Mesenchymal stem cell (in vitro differentiated cells and primary cell): ENCODE measurements at regions not wholly inside any gene's neighbourhood (a gene's known extent, or its start where the extent isn't known, plus 50 kb on each side); places are given as distances from the start of the nearest gene placed in this dataset.

Experiments used
- DNase-seq: peaks from one replicate; pipeline ENCODE4 v3.0.0-alpha.2; 2013
- H2AFZ ChIP-seq: one replicate; pipeline ENCODE4 v1.6.1; 2013; ENCODE audit warnings: low read depth, mild to moderate bottlenecking, control low read depth, inconsistent platforms, low read length, moderate library complexity
- H2AK5ac ChIP-seq: 2 replicates; pipeline ENCODE4 v1.6.1; 2013; ENCODE audit warnings: low read length, moderate library complexity, mild to moderate bottlenecking, inconsistent platforms; ENCODE audit not compliant: severe bottlenecking
- H2BK120ac ChIP-seq: one replicate; pipeline ENCODE4 v1.6.1; 2013; ENCODE audit warnings: low read depth, mild to moderate bottlenecking, inconsistent platforms, low read length, moderate library complexity
- H2BK12ac ChIP-seq, 2 experiments: one replicate each; pipeline ENCODE4 v1.6.1; 2013; ENCODE audit warnings: inconsistent platforms in 2 of 2, low read length in 2 of 2, mild to moderate bottlenecking in 2 of 2, moderate library complexity in 2 of 2, control low read depth in 1 of 2
- H2BK15ac ChIP-seq: one replicate; pipeline ENCODE4 v1.6.1; 2013; ENCODE audit warnings: mild to moderate bottlenecking, low read depth, inconsistent platforms; ENCODE audit not compliant: poor library complexity, severe bottlenecking
- H2BK5ac ChIP-seq: 2 replicates; pipeline ENCODE4 v1.6.1; 2013; ENCODE audit warnings: low read depth, mild to moderate bottlenecking, low read length, control low read depth, inconsistent platforms; ENCODE audit not compliant: poor library complexity, severe bottlenecking
- H3K14ac ChIP-seq, 2 experiments: one replicate each; pipeline ENCODE4 v1.6.1; 2013; ENCODE audit warnings: inconsistent platforms in 2 of 2, low read length in 2 of 2, control low read depth in 1 of 2, mild to moderate bottlenecking in 1 of 2, moderate library complexity in 1 of 2
- H3K18ac ChIP-seq, 2 experiments: one replicate each; pipeline ENCODE4 v1.6.1; 2013; ENCODE audit warnings: inconsistent platforms in 2 of 2, low read length in 2 of 2, control low read depth in 1 of 2, low read depth in 1 of 2, mild to moderate bottlenecking in 1 of 2
- H3K23ac ChIP-seq, 2 experiments: one replicate each; pipeline ENCODE4 v1.6.1; 2013; ENCODE audit warnings: inconsistent platforms in 2 of 2, low read length in 2 of 2, mild to moderate bottlenecking in 2 of 2, moderate library complexity in 2 of 2, control low read depth in 1 of 2
- H3K27ac ChIP-seq: 2 replicates; pipeline ENCODE4 v1.5.1; 2013; ENCODE audit warnings: mild to moderate bottlenecking, moderate library complexity, low read length, control low read depth, inconsistent platforms; ENCODE audit not compliant: poor library complexity, severe bottlenecking
- H3K27me3 ChIP-seq, 2 experiments: 2 replicates each; pipeline versions ENCODE4 v1.6.1 to v1.7.0; 2013; ENCODE audit warnings: low read length in 2 of 2, mild to moderate bottlenecking in 2 of 2, moderate library complexity in 2 of 2, control low read depth in 1 of 2, inconsistent platforms in 1 of 2; ENCODE audit not compliant: control insufficient read depth in 1 of 2, insufficient read depth in 1 of 2
- H3K36me3 ChIP-seq, 2 experiments: 2 replicates each; pipeline versions ENCODE4 v1.6.1 to v1.7.0; 2013; ENCODE audit warnings: low read length in 2 of 2, control low read depth in 1 of 2, inconsistent platforms in 1 of 2, low read depth in 1 of 2, mild to moderate bottlenecking in 1 of 2; ENCODE audit not compliant: insufficient read depth in 2 of 2, control insufficient read depth in 1 of 2
- H3K4ac ChIP-seq, 2 experiments: one replicate each; pipeline ENCODE4 v1.6.1; 2013; ENCODE audit warnings: inconsistent platforms in 2 of 2, low read length in 2 of 2, mild to moderate bottlenecking in 2 of 2, moderate library complexity in 2 of 2, control low read depth in 1 of 2, low read depth in 1 of 2
- H3K4me1 ChIP-seq: 2 replicates; pipeline ENCODE4 v1.6.1; 2013; ENCODE audit warnings: low read depth, low read length, control low read depth; ENCODE audit not compliant: control insufficient read depth, insufficient read depth
- H3K4me2 ChIP-seq: 2 replicates; pipeline ENCODE4 v1.6.1; 2013; ENCODE audit warnings: low read length, mild to moderate bottlenecking, inconsistent platforms; ENCODE audit not compliant: poor library complexity, severe bottlenecking
- H3K4me3 ChIP-seq, 2 experiments: 2 replicates each; pipeline versions ENCODE4 v1.5.1 to v1.7.0; 2013; ENCODE audit warnings: low read length in 2 of 2, mild to moderate bottlenecking in 2 of 2, control low read depth in 1 of 2, low read depth in 1 of 2; ENCODE audit not compliant: insufficient read depth in 1 of 2
- H3K79me1 ChIP-seq: replicated peaks from 2 replicates; pipeline ENCODE4 v1.6.1; 2013; ENCODE audit warnings: mild to moderate bottlenecking, control low read depth, low read length, inconsistent platforms; ENCODE audit not compliant: poor library complexity, severe bottlenecking
- H3K9ac ChIP-seq: 2 replicates; pipeline ENCODE4 v1.7.0; 2013; ENCODE audit warnings: mild to moderate bottlenecking, low read length, moderate library complexity
- H3K9me3 ChIP-seq: 2 replicates; pipeline ENCODE4 v1.7.0; 2013; ENCODE audit warnings: mild to moderate bottlenecking, low read length; ENCODE audit not compliant: control insufficient read depth
- H4K8ac ChIP-seq: one replicate; pipeline ENCODE4 v1.6.1; 2013; ENCODE audit warnings: inconsistent platforms, mild to moderate bottlenecking, low read length, moderate library complexity
- H4K91ac ChIP-seq: one replicate; pipeline ENCODE4 v1.6.1; 2013; ENCODE audit warnings: mild to moderate bottlenecking, low read length, inconsistent platforms
- WGBS: methylation state at CpG from one replicate; pipeline ENCODE4 v1.1.7; 2013; ENCODE audit warnings: mixed read lengths; 5-methylcytosine and 5-hydroxymethylcytosine counted together

DNA sequence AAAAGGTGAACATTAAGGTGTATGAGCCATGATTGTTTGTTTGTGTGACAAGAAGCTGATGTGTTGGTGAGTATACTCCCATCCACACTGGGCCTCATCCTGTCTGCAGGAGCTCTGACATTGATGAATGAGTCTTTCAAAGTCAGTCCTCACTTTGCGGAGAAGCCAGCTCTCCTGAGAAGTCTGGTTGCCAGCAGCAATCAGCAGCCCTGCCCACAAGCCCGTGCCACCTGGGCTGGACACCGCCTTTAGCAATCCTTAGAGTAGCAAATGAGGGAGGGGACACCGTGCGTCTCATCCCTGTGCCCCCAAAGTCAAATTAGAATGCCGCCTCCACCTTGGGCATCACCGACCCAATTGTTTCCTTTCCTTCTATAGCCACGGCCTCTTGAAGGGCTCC, 174.8 kb upstream of the NECTIN1 start:
- Histone ChIP-seq H2BK120ac (no peak overlapping the region), H3K4me2 (no peak overlapping the region), H3K4me1 (no peaks in the 10 kb centered on the region), H3K14ac (no peak overlapping the region), H3K27ac (no peak overlapping the region), H3K4me3 (no peak overlapping the region), H2AK5ac (no peak overlapping the region), H3K23ac (no peak overlapping the region), H2AFZ (no peak overlapping the region), H2BK15ac (no peak overlapping the region), H3K9ac (no peak overlapping the region), H3K36me3 (no peaks in the 10 kb centered on the region), H3K9me3 (no peaks in the 10 kb centered on the region), H3K4ac (no peak overlapping the region), H4K8ac (no peak overlapping the region), H4K91ac (no peak overlapping the region), H2BK12ac (no peak overlapping the region), H2BK5ac (no peak overlapping the region), H3K27me3 (peaks cover 7 to 77% of the 10 kb centered on the region in 2 experiments), H3K79me1 (no peaks in the 10 kb centered on the region), H3K18ac (no peak overlapping the region)
- no peak for DNase-seq
- 73% methylated on average over 3 of the region's 8 CpGs for WGBS

DNA sequence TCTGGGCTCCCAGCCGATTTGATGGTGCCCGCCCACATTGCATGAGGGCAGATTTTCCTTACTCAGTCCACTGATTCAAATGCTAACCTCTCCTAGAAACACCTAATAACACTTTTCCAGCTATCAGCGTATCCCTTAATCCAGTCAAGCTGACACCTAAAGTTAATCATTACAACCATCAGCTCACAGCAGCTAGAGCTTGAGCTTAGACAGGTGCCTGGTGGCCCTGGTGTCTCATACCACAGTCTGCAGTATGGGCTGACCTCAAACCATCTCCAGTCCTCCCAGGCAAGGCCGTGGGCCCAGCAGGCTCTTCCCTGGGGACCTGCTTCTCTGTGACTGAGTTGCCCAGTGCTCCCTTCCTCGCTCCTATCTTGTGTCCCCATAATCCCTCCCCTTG, 174.4 kb upstream of the NECTIN1 start:
- Histone ChIP-seq H3K9ac (no peak overlapping the region), H3K18ac (no peak overlapping the region), H4K8ac (no peak overlapping the region), H2BK120ac (no peak overlapping the region), H3K36me3 (no peaks in the 10 kb centered on the region), H3K9me3 (no peaks in the 10 kb centered on the region), H3K23ac (no peak overlapping the region), H3K4me1 (no peaks in the 10 kb centered on the region), H3K27ac (no peak overlapping the region), H2AFZ (no peak overlapping the region), H2BK15ac (no peak overlapping the region), H2BK12ac (no peak overlapping the region), H3K27me3 (peaks cover 7 to 73% of the 10 kb centered on the region in 2 experiments), H3K4me2 (no peak overlapping the region), H3K14ac (no peak overlapping the region), H3K4me3 (no peak overlapping the region), H2AK5ac (no peak overlapping the region), H3K79me1 (no peaks in the 10 kb centered on the region), H4K91ac (no peak overlapping the region), H2BK5ac (no peak overlapping the region), H3K4ac (no peak overlapping the region)
- no peak for DNase-seq
- WGBS, result 67% methylated on average over 4 of the region's 5 CpGs

- 88% methylated on average over 9 of the region's 9 CpGs for WGBS
- DNase-seq, result no peak
These were observed 173.7 kb upstream of the NECTIN1 start for GRCh38 chr11:119902656-119903231.

DNA sequence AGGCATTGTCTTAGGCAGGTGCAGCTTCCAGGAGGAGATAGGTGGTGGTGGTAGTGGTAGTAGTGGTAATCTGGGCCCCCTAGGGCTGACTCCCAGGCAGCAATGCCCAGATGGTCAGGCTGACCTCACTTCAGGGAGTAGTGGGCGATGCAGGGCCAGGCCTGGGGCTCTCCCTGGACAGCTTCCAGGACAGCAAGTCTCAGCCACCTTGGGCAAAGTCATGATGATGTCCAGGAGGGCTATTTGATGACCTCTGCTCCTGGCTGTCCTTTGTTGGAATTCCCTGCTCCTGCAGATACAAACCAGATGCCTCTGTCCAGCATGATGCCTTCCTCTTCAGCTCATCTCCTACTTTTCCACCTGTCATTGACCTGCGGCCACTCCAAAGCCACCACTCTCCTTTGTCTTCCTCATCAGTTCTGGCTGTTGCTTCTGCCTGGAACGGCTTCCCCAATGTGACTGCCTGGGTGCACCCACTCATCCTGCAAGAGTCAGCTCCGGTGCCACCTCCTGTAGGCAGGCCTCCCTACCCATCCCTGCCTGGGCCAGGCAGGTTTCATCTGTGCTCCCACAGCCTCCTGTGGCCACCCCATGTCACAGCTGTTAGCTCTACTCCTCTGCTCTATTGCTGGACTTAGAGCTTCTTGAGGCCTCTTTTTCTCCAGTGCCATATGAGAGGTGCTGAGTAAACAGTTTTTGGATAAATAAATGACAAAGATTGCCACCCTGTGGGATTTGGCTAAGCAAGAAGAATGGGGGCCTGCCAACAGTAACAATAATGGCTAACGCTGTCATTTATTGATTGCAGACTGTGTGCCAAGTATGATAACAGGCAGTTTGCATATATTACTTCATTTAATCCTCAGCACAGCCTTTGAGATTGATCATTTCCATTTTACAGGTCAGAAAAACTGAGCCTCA, 172.9 kb upstream of the NECTIN1 start:
- Histone ChIP-seq H3K18ac (no peak overlapping the region), H3K9ac (no peak overlapping the region), H3K14ac (no peak overlapping the region), H4K8ac (no peak overlapping the region), H3K27me3 (peaks cover 12 to 70% of the 10 kb centered on the region in 2 experiments), H3K4me2 (no peak overlapping the region), H2BK15ac (no peak overlapping the region), H3K27ac (no peak overlapping the region), H3K79me1 (no peaks in the 10 kb centered on the region), H3K36me3 (no peaks in the 10 kb centered on the region), H3K4me3 (no peak overlapping the region), H2AK5ac (no peak overlapping the region), H2BK5ac (no peak overlapping the region), H2BK12ac (no peak overlapping the region), H3K4ac (no peak overlapping the region), H3K23ac (no peak overlapping the region), H4K91ac (no peak overlapping the region), H2AFZ (no peak overlapping the region), H3K4me1 (no peaks in the 10 kb centered on the region), H2BK120ac (no peak overlapping the region), H3K9me3 (no peaks in the 10 kb centered on the region)
- no peak for DNase-seq
- WGBS, result 76% methylated on average over 5 of the region's 5 CpGs

More at GRCh38 chr11:119902656-119903231, 173.7 kb upstream of the NECTIN1 start:
- no peaks in the 10 kb centered on the region for H3K9me3 ChIP-seq
- H2AK5ac ChIP-seq, result no peak overlapping the region
- no peak overlapping the region for H3K4ac ChIP-seq
- no peak overlapping the region for H3K4me3 ChIP-seq
- no peak overlapping the region for H3K23ac ChIP-seq
- no peaks in the 10 kb centered on the region for H3K79me1 ChIP-seq
- no peak overlapping the region for H3K4me2 ChIP-seq
- H4K91ac ChIP-seq, result no peak overlapping the region
- no peaks in the 10 kb centered on the region for H3K36me3 ChIP-seq
- no peaks in the 10 kb centered on the region for H3K4me1 ChIP-seq
- peaks cover 7 to 70% of the 10 kb centered on the region in 2 experiments for H3K27me3 ChIP-seq
- no peak overlapping the region for H4K8ac ChIP-seq
- H3K18ac ChIP-seq, result no peak overlapping the region
- no peak overlapping the region for H2BK5ac ChIP-seq
- no peak overlapping the region for H2BK15ac ChIP-seq
- H3K14ac ChIP-seq, result no peak overlapping the region
- H3K27ac ChIP-seq, result no peak overlapping the region
- H3K9ac ChIP-seq, result no peak overlapping the region
- H2AFZ ChIP-seq, result no peak overlapping the region
- H2BK120ac ChIP-seq, result no peak overlapping the region
- no peak overlapping the region for H2BK12ac ChIP-seq
